ENCODE measurements at regions not wholly inside any gene's neighbourhood (a gene's known extent, or its start where the extent isn't known, plus 50 kb on each side); places are given as distances from the start of the nearest gene placed in this dataset.

GRCh38 chr21:19792004-19792403 lies 1206.2 kb upstream of the NCAM2 start:
- TF ChIP-seq EZH2 (IDR thresholded peaks at IDR 0.05; ENCODE audit: borderline replicate concordance, low read depth, low read length, severe bottlenecking) (no peak), CTCF (IDR thresholded peaks at IDR 0.05; ENCODE audit: borderline replicate concordance, extremely low read depth, low read length, poor library complexity, severe bottlenecking) (no peak)

All from DND-41 (cell line).